Mesenchymal stem cell (in vitro differentiated cells and primary cell): ENCODE measurements at regions not wholly inside any gene's neighbourhood (a gene's known extent, or its start where the extent isn't known, plus 50 kb on each side); places are given as distances from the start of the nearest gene placed in this dataset.

Experiments
- DNase-seq: peaks from one replicate; pipeline ENCODE4 v3.0.0-alpha.2; 2013
- H2AFZ ChIP-seq: one replicate; pipeline ENCODE4 v1.6.1; 2013; ENCODE audit warnings: low read depth, mild to moderate bottlenecking, control low read depth, inconsistent platforms, low read length, moderate library complexity
- H2AK5ac ChIP-seq: 2 replicates; pipeline ENCODE4 v1.6.1; 2013; ENCODE audit warnings: low read length, moderate library complexity, mild to moderate bottlenecking, inconsistent platforms; ENCODE audit not compliant: severe bottlenecking
- H2BK120ac ChIP-seq: one replicate; pipeline ENCODE4 v1.6.1; 2013; ENCODE audit warnings: low read depth, mild to moderate bottlenecking, inconsistent platforms, low read length, moderate library complexity
- H2BK12ac ChIP-seq, 2 experiments: one replicate each; pipeline ENCODE4 v1.6.1; 2013; ENCODE audit warnings: inconsistent platforms in 2 of 2, low read length in 2 of 2, mild to moderate bottlenecking in 2 of 2, moderate library complexity in 2 of 2, control low read depth in 1 of 2
- H2BK15ac ChIP-seq: one replicate; pipeline ENCODE4 v1.6.1; 2013; ENCODE audit warnings: mild to moderate bottlenecking, low read depth, inconsistent platforms; ENCODE audit not compliant: poor library complexity, severe bottlenecking
- H2BK5ac ChIP-seq: 2 replicates; pipeline ENCODE4 v1.6.1; 2013; ENCODE audit warnings: low read depth, mild to moderate bottlenecking, low read length, control low read depth, inconsistent platforms; ENCODE audit not compliant: poor library complexity, severe bottlenecking
- H3K14ac ChIP-seq, 2 experiments: one replicate each; pipeline ENCODE4 v1.6.1; 2013; ENCODE audit warnings: inconsistent platforms in 2 of 2, low read length in 2 of 2, control low read depth in 1 of 2, mild to moderate bottlenecking in 1 of 2, moderate library complexity in 1 of 2
- H3K18ac ChIP-seq, 2 experiments: one replicate each; pipeline ENCODE4 v1.6.1; 2013; ENCODE audit warnings: inconsistent platforms in 2 of 2, low read length in 2 of 2, control low read depth in 1 of 2, low read depth in 1 of 2, mild to moderate bottlenecking in 1 of 2
- H3K23ac ChIP-seq, 2 experiments: one replicate each; pipeline ENCODE4 v1.6.1; 2013; ENCODE audit warnings: inconsistent platforms in 2 of 2, low read length in 2 of 2, mild to moderate bottlenecking in 2 of 2, moderate library complexity in 2 of 2, control low read depth in 1 of 2
- H3K27ac ChIP-seq: 2 replicates; pipeline ENCODE4 v1.5.1; 2013; ENCODE audit warnings: mild to moderate bottlenecking, moderate library complexity, low read length, control low read depth, inconsistent platforms; ENCODE audit not compliant: poor library complexity, severe bottlenecking
- H3K27me3 ChIP-seq, 2 experiments: 2 replicates each; pipeline versions ENCODE4 v1.6.1 to v1.7.0; 2013; ENCODE audit warnings: low read length in 2 of 2, mild to moderate bottlenecking in 2 of 2, moderate library complexity in 2 of 2, control low read depth in 1 of 2, inconsistent platforms in 1 of 2; ENCODE audit not compliant: control insufficient read depth in 1 of 2, insufficient read depth in 1 of 2
- H3K36me3 ChIP-seq, 2 experiments: 2 replicates each; pipeline versions ENCODE4 v1.6.1 to v1.7.0; 2013; ENCODE audit warnings: low read length in 2 of 2, control low read depth in 1 of 2, inconsistent platforms in 1 of 2, low read depth in 1 of 2, mild to moderate bottlenecking in 1 of 2; ENCODE audit not compliant: insufficient read depth in 2 of 2, control insufficient read depth in 1 of 2
- H3K4ac ChIP-seq, 2 experiments: one replicate each; pipeline ENCODE4 v1.6.1; 2013; ENCODE audit warnings: inconsistent platforms in 2 of 2, low read length in 2 of 2, mild to moderate bottlenecking in 2 of 2, moderate library complexity in 2 of 2, control low read depth in 1 of 2, low read depth in 1 of 2
- H3K4me1 ChIP-seq: 2 replicates; pipeline ENCODE4 v1.6.1; 2013; ENCODE audit warnings: low read depth, low read length, control low read depth; ENCODE audit not compliant: control insufficient read depth, insufficient read depth
- H3K4me2 ChIP-seq: 2 replicates; pipeline ENCODE4 v1.6.1; 2013; ENCODE audit warnings: low read length, mild to moderate bottlenecking, inconsistent platforms; ENCODE audit not compliant: poor library complexity, severe bottlenecking
- H3K4me3 ChIP-seq, 2 experiments: 2 replicates each; pipeline versions ENCODE4 v1.5.1 to v1.7.0; 2013; ENCODE audit warnings: low read length in 2 of 2, mild to moderate bottlenecking in 2 of 2, control low read depth in 1 of 2, low read depth in 1 of 2; ENCODE audit not compliant: insufficient read depth in 1 of 2
- H3K79me1 ChIP-seq: replicated peaks from 2 replicates; pipeline ENCODE4 v1.6.1; 2013; ENCODE audit warnings: mild to moderate bottlenecking, control low read depth, low read length, inconsistent platforms; ENCODE audit not compliant: poor library complexity, severe bottlenecking
- H3K9ac ChIP-seq: 2 replicates; pipeline ENCODE4 v1.7.0; 2013; ENCODE audit warnings: mild to moderate bottlenecking, low read length, moderate library complexity
- H3K9me3 ChIP-seq: 2 replicates; pipeline ENCODE4 v1.7.0; 2013; ENCODE audit warnings: mild to moderate bottlenecking, low read length; ENCODE audit not compliant: control insufficient read depth
- H4K8ac ChIP-seq: one replicate; pipeline ENCODE4 v1.6.1; 2013; ENCODE audit warnings: inconsistent platforms, mild to moderate bottlenecking, low read length, moderate library complexity
- H4K91ac ChIP-seq: one replicate; pipeline ENCODE4 v1.6.1; 2013; ENCODE audit warnings: mild to moderate bottlenecking, low read length, inconsistent platforms
- WGBS: methylation state at CpG from one replicate; pipeline ENCODE4 v1.1.7; 2013; ENCODE audit warnings: mixed read lengths; 5-methylcytosine and 5-hydroxymethylcytosine counted together

DNA sequence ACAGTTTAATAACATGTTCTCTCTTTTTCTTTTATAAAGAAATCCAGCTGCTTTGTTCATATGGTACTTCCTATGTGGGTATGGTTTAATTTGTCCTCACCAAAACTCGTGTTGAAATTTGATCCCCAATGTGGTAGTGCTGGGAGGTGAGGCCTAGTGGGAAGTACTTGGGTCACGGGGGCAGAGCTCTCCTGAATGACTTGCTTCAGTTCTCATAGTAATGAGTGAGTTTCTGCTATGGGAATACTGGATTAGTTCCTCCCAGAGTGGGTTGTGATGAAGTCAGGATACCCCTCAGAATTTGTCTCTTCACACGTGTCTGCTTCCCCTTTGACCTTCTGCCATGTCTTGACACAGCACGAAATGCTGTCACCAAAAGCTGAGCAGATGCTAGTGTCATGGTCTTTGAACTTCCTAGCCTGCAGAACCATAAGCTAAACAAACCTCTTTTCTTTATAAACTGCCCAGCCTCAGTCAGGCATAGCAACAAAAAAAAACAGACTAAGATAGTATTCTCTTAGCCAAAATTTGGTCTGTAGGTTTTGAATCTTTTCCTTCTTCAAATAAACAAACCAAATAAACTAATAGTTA lies 87.8 kb upstream of the HS3ST5 start:
- no peak overlapping the region for H4K91ac ChIP-seq
- no peak overlapping the region for H3K23ac ChIP-seq
- no peaks in the 10 kb centered on the region for H3K36me3 ChIP-seq
- H2BK5ac ChIP-seq: no peak overlapping the region
- no peak overlapping the region for H3K14ac ChIP-seq
- peaks cover 2% of the 10 kb centered on the region for H3K4me1 ChIP-seq
- H3K4ac ChIP-seq: no peak overlapping the region
- no peak overlapping the region for H2AFZ ChIP-seq
- H3K79me1 ChIP-seq: no peaks in the 10 kb centered on the region
- 18% methylated on average over 4 of the region's 4 CpGs for WGBS
- no peak overlapping the region for H3K27ac ChIP-seq
- H2BK15ac ChIP-seq: no peak overlapping the region
- H3K4me2 ChIP-seq: no peak overlapping the region
- H3K4me3 ChIP-seq: no peak overlapping the region
- peak; percentile 3 for DNase-seq
- H2AK5ac ChIP-seq: no peak overlapping the region
- H4K8ac ChIP-seq: no peak overlapping the region
- H3K9ac ChIP-seq: no peak overlapping the region
- no peak overlapping the region for H2BK12ac ChIP-seq
- H2BK120ac ChIP-seq: no peak overlapping the region
- no peaks in the 10 kb centered on the region for H3K9me3 ChIP-seq
- no peak overlapping the region for H3K18ac ChIP-seq
- H3K27me3 ChIP-seq: no peaks in the 10 kb centered on the region

DNA sequence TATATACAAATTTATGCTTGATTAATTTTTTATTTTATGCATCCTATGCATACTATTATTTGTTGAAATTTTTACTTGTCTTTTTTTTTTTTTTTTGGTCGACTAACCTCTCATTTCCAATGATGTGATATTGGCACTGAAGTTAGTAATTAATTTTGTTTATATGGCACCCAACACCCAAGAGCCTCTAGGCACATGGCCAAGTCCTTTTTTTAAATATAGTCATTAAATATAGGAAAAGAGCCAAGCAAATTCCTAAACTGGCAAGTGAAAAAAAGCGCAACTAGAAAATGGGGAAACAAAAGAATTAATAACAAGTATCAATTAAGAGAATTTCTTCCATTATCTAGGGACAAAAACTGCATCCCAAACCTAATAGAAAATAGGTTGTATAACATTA lies 85.5 kb upstream of the HS3ST5 start:
- no peak overlapping the region for H4K8ac ChIP-seq
- H2AK5ac ChIP-seq: no peak overlapping the region
- H3K9me3 ChIP-seq: no peaks in the 10 kb centered on the region
- no peak overlapping the region for H3K4me3 ChIP-seq
- no peak overlapping the region for H2BK12ac ChIP-seq
- no peak overlapping the region for H2AFZ ChIP-seq
- no peak overlapping the region for H2BK120ac ChIP-seq
- no peak overlapping the region for H3K14ac ChIP-seq
- H3K18ac ChIP-seq: no peak overlapping the region
- no peak for DNase-seq
- whole genome bisulfite sequencing: no CpG with 5 or more reads among the region's 2 CpGs
- peaks cover 2% of the 10 kb centered on the region for H3K4me1 ChIP-seq
- no peaks in the 10 kb centered on the region for H3K27me3 ChIP-seq
- no peaks in the 10 kb centered on the region for H3K79me1 ChIP-seq
- H3K23ac ChIP-seq: no peak overlapping the region
- no peak overlapping the region for H2BK15ac ChIP-seq
- no peaks in the 10 kb centered on the region for H3K36me3 ChIP-seq
- H3K27ac ChIP-seq: no peak overlapping the region
- no peak overlapping the region for H3K4ac ChIP-seq
- no peak overlapping the region for H4K91ac ChIP-seq
- no peak overlapping the region for H3K4me2 ChIP-seq
- H2BK5ac ChIP-seq: no peak overlapping the region
- H3K9ac ChIP-seq: no peak overlapping the region

DNA sequence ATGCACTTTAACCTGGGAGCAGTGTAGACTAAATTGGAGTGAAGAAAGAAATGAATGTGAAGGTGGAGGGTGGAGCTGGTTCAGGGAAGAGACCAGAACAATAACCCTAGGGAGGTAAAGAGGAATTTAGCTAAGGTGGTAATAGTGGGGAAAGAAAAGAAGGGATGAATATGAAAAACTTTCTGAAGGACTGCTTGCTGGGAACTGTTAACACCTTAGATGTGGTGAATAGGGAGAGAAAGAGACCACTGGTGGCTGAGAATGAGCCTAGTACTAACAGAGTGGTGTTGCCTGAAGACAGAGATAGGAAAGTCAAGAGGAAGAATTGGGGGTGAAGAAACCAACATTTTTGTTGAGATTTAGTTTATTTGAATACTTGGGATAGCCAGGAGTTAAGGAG lies 78.4 kb upstream of the HS3ST5 start:
- no peak for DNase-seq
- H2BK120ac ChIP-seq: no peak overlapping the region
- no peak overlapping the region for H3K9ac ChIP-seq
- H4K91ac ChIP-seq: no peak overlapping the region
- no peaks in the 10 kb centered on the region for H3K27me3 ChIP-seq
- H3K9me3 ChIP-seq: no peaks in the 10 kb centered on the region
- H3K36me3 ChIP-seq: no peaks in the 10 kb centered on the region
- no peak overlapping the region for H3K18ac ChIP-seq
- H3K79me1 ChIP-seq: no peaks in the 10 kb centered on the region
- H2BK15ac ChIP-seq: no peak overlapping the region
- no peak overlapping the region for H2AFZ ChIP-seq
- H2BK12ac ChIP-seq: no peak overlapping the region
- H3K4me1 ChIP-seq: no peaks in the 10 kb centered on the region
- H2BK5ac ChIP-seq: no peak overlapping the region
- no peak overlapping the region for H3K14ac ChIP-seq
- no peak overlapping the region for H3K4ac ChIP-seq
- no peak overlapping the region for H3K23ac ChIP-seq
- no peak overlapping the region for H2AK5ac ChIP-seq
- H3K27ac ChIP-seq: no peak overlapping the region
- no peak overlapping the region for H3K4me3 ChIP-seq
- H4K8ac ChIP-seq: no peak overlapping the region
- no peak overlapping the region for H3K4me2 ChIP-seq

DNA sequence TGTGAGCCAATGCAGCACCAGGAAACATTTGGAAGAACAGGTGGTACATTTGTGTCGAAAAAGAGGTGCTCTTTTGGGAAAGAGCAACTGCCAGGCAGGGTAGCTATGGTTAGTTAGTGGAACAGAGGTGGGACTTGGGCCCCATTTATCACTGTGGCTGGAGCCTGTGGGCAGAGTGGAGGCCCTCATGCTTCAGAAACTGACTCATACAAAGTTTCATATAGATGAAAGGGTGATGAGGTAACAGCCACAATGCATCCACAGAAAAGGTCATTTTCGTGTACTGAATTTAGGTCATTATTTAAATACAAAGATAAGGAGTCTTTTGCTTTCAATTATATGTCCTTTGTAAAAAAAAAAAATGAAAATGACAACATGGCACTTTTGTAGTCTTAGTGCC lies 76.4 kb upstream of the HS3ST5 start:
- Histone ChIP-seq H3K36me3 (no peaks in the 10 kb centered on the region), H2BK5ac (no peak overlapping the region), H3K4me1 (no peaks in the 10 kb centered on the region), H3K23ac (no peak overlapping the region), H3K4ac (no peak overlapping the region), H3K4me2 (no peak overlapping the region), H2AK5ac (no peak overlapping the region), H3K18ac (no peak overlapping the region), H2AFZ (no peak overlapping the region), H3K27me3 (no peaks in the 10 kb centered on the region), H3K14ac (no peak overlapping the region), H3K4me3 (no peak overlapping the region), H4K8ac (no peak overlapping the region), H3K9ac (no peak overlapping the region), H2BK15ac (no peak overlapping the region), H2BK12ac (no peak overlapping the region), H3K9me3 (no peaks in the 10 kb centered on the region), H3K79me1 (no peaks in the 10 kb centered on the region), H4K91ac (no peak overlapping the region), H2BK120ac (no peak overlapping the region), H3K27ac (no peak overlapping the region)
- DNase-seq: peak; percentile 22
- WGBS: 74% methylated on average over 1 of the region's 2 CpGs
